Activated CD4-positive, CD25-positive, alpha-beta regulatory T cell treated with anti-CD3 and anti-CD28 coated beads, Interleukin-2, amount 50 U/mL, for 16 hours (primary cell): ENCODE measurements at regions not wholly inside any gene's neighbourhood (a gene's known extent, or its start where the extent isn't known, plus 50 kb on each side); places are given as distances from the start of the nearest gene placed in this dataset.
"Not testable (repeated sequence)": the region's sequence is repeated elsewhere in the genome, so short reads cannot be mapped to it uniquely, and the experiment has no call there.

ENCODE experiments used
- DNase-seq: peaks from one replicate; pipeline ENCODE4 v3.0.0-alpha.2; 2020; ENCODE audit warnings: low read depth, low spot score

- DNase-seq, result not testable (repeated sequence)
Observed at GRCh38 chr4:14358544-14359160, 643.6 kb upstream of the CPEB2 start.

GRCh38 chr4:14359991-14360390, 642.3 kb upstream of the CPEB2 start:
- DNase-seq, result no peak

GRCh38 chr4:14361084-14361483, 641.2 kb upstream of the CPEB2 start:
- DNase-seq, result no peak

- DNase-seq, result no peak
Observed at GRCh38 chr4:14362385-14362784, 639.9 kb upstream of the CPEB2 start.

- DNase-seq, result no peak
Observed at GRCh38 chr4:14364953-14365536, 637.2 kb upstream of the CPEB2 start.

GRCh38 chr4:14368391-14368790, 633.9 kb upstream of the CPEB2 start:
- no peak for DNase-seq

GRCh38 chr4:14371131-14371530, 631.1 kb upstream of the CPEB2 start:
- no peak for DNase-seq

GRCh38 chr4:14375816-14376215, 626.5 kb upstream of the CPEB2 start:
- DNase-seq, result no peak

- no peak for DNase-seq
Observed at GRCh38 chr4:14379183-14379582, 623.1 kb upstream of the CPEB2 start.

- no peak for DNase-seq
Observed at GRCh38 chr4:14383652-14384051, 618.6 kb upstream of the CPEB2 start.

GRCh38 chr4:14384824-14385223, 617.5 kb upstream of the CPEB2 start:
- no peak for DNase-seq

GRCh38 chr4:14386196-14386595, 616.1 kb upstream of the CPEB2 start:
- DNase-seq, result no peak

GRCh38 chr4:14387647-14388046, 614.6 kb upstream of the CPEB2 start:
- DNase-seq, result no peak

- no peak for DNase-seq
Observed at GRCh38 chr4:14392378-14392777, 609.9 kb upstream of the CPEB2 start.

- no peak for DNase-seq
Observed at GRCh38 chr4:14396183-14396582, 606.1 kb upstream of the CPEB2 start.

GRCh38 chr4:14399848-14400247, 602.4 kb upstream of the CPEB2 start:
- DNase-seq, result no peak

GRCh38 chr4:14400307-14400706, 602.0 kb upstream of the CPEB2 start:
- no peak for DNase-seq

GRCh38 chr4:14403132-14403531, 599.1 kb upstream of the CPEB2 start:
- no peak for DNase-seq

GRCh38 chr4:14404730-14405129, 597.6 kb upstream of the CPEB2 start:
- no peak for DNase-seq

- no peak for DNase-seq
Observed at GRCh38 chr4:14410516-14410915, 591.8 kb upstream of the CPEB2 start.

GRCh38 chr4:14415146-14415545, 587.1 kb upstream of the CPEB2 start:
- DNase-seq, result no peak

- DNase-seq, result no peak
Observed at GRCh38 chr4:14419516-14419915, 582.8 kb upstream of the CPEB2 start.

GRCh38 chr4:14426297-14426696, 576.0 kb upstream of the CPEB2 start:
- DNase-seq, result not testable (repeated sequence)

GRCh38 chr4:14428125-14428524, 574.2 kb upstream of the CPEB2 start:
- no peak for DNase-seq
